ENCODE measurements at regions not wholly inside any gene's neighbourhood (a gene's known extent, or its start where the extent isn't known, plus 50 kb on each side); places are given as distances from the start of the nearest gene placed in this dataset.
"Not testable (repeated sequence)": the region's sequence is repeated elsewhere in the genome, so short reads cannot be mapped to it uniquely, and the experiment has no call there.

GRCh38 chr10:4177791-4178190 is 392.8 kb upstream of the KLF6 start:
- FAIRE-seq = no peak

GRCh38 chr10:4176500-4177281 is 391.7 kb upstream of the KLF6 start:
- DNase-seq (ENCODE audit: low spot score) (no peak), FAIRE-seq (no peak)

More at GRCh38 chr10:4177791-4178190, 392.8 kb upstream of the KLF6 start:
- DNase-seq (ENCODE audit: low spot score) = no peak

- DNase-seq (ENCODE audit: low spot score) (no peak), FAIRE-seq (no peak)
Observed at GRCh38 chr10:4174197-4174596, 389.2 kb upstream of the KLF6 start.

GRCh38 chr10:4170633-4171314 is 385.8 kb upstream of the KLF6 start:
- no peak for FAIRE-seq
- DNase-seq (ENCODE audit: low spot score) = no peak

- DNase-seq (ENCODE audit: low spot score) (no peak), FAIRE-seq (no peak)
Observed at GRCh38 chr10:4170181-4170580, 385.2 kb upstream of the KLF6 start.

- DNase-seq (ENCODE audit: low spot score) = no peak
- FAIRE-seq = no peak
Observed at GRCh38 chr10:4169448-4169847, 384.4 kb upstream of the KLF6 start.

- FAIRE-seq (no peak), DNase-seq (ENCODE audit: low spot score) (no peak)
Observed at GRCh38 chr10:4167216-4167615, 382.2 kb upstream of the KLF6 start.

- FAIRE-seq = no peak
- no peak for DNase-seq (ENCODE audit: low spot score)
Observed at GRCh38 chr10:4162571-4163286, 377.7 kb upstream of the KLF6 start.

- FAIRE-seq (no peak), DNase-seq (ENCODE audit: low spot score) (no peak)
Observed at GRCh38 chr10:4159173-4159572, 374.2 kb upstream of the KLF6 start.

- FAIRE-seq (no peak), DNase-seq (ENCODE audit: low spot score) (no peak)
Observed at GRCh38 chr10:4154191-4154715, 369.2 kb upstream of the KLF6 start.

GRCh38 chr10:4151466-4151865 is 366.5 kb upstream of the KLF6 start:
- FAIRE-seq = no peak
- DNase-seq (ENCODE audit: low spot score) = no peak

- FAIRE-seq = no peak
- DNase-seq (ENCODE audit: low spot score) = no peak
Observed at GRCh38 chr10:4150676-4151075, 365.7 kb upstream of the KLF6 start.

- not testable (repeated sequence) for FAIRE-seq; DNase-seq (ENCODE audit: low spot score)
Observed at GRCh38 chr10:4149460-4149859, 364.5 kb upstream of the KLF6 start.

- FAIRE-seq (no peak), DNase-seq (ENCODE audit: low spot score) (no peak)
Observed at GRCh38 chr10:4147245-4147644, 362.2 kb upstream of the KLF6 start.

GRCh38 chr10:4144817-4145216 is 359.8 kb upstream of the KLF6 start:
- no peak for FAIRE-seq
- no peak for DNase-seq (ENCODE audit: low spot score)

- no peak for FAIRE-seq
- DNase-seq (ENCODE audit: low spot score) = no peak
Observed at GRCh38 chr10:4141471-4141870, 356.5 kb upstream of the KLF6 start.

GRCh38 chr10:4138146-4138721 is 353.2 kb upstream of the KLF6 start:
- FAIRE-seq (no peak), DNase-seq (ENCODE audit: low spot score) (no peak)

- no peak for FAIRE-seq
Observed at GRCh38 chr10:4137299-4137698, 352.3 kb upstream of the KLF6 start.

GRCh38 chr10:4136121-4136520 is 351.1 kb upstream of the KLF6 start:
- no peak for FAIRE-seq
- no peak for DNase-seq (ENCODE audit: low spot score)

More at GRCh38 chr10:4137299-4137698, 352.3 kb upstream of the KLF6 start:
- no peak for DNase-seq (ENCODE audit: low spot score)

GRCh38 chr10:4132216-4132556 is 347.2 kb upstream of the KLF6 start:
- DNase-seq (ENCODE audit: low spot score) (no peak), FAIRE-seq (no peak)

- DNase-seq (ENCODE audit: low spot score) (peak; percentile 43), FAIRE-seq (peak; percentile 81)
Observed at GRCh38 chr10:4131407-4132215, 346.6 kb upstream of the KLF6 start.
